Stomach (tissue), 4 donors: ENCODE measurements at regions not wholly inside any gene's neighbourhood (a gene's known extent, or its start where the extent isn't known, plus 50 kb on each side); places are given as distances from the start of the nearest gene placed in this dataset.
"Not testable (repeated sequence)": the region's sequence is repeated elsewhere in the genome, so short reads cannot be mapped to it uniquely, and the experiment has no call there.

Experiments used
- POLR2A ChIP-seq, 4 donors: fragments of 450-650 bp; IDR thresholded peaks; one replicate each; pipeline ENCODE4 v1.6.1; 2016; ENCODE audit warnings: antibody characterized with exemption in 4 of 4, control low read depth in 2 of 4, mild to moderate bottlenecking in 1 of 4, moderate library complexity in 1 of 4
- TF ChIP-seq, protein P1 (sequence below), 7 experiments: fragments of 450-650 bp in 4 of 7; fragments of 200-600 bp in 3 of 7; sonication (generic) in 3 of 7; IDR thresholded peaks; one replicate each; pipeline ENCODE4 v1.5.1; 2016 to 2019; ENCODE audit warnings: antibody characterized with exemption in 7 of 7, control low read depth in 2 of 7, mild to moderate bottlenecking in 1 of 7

- TF ChIP-seq, protein P1, sequence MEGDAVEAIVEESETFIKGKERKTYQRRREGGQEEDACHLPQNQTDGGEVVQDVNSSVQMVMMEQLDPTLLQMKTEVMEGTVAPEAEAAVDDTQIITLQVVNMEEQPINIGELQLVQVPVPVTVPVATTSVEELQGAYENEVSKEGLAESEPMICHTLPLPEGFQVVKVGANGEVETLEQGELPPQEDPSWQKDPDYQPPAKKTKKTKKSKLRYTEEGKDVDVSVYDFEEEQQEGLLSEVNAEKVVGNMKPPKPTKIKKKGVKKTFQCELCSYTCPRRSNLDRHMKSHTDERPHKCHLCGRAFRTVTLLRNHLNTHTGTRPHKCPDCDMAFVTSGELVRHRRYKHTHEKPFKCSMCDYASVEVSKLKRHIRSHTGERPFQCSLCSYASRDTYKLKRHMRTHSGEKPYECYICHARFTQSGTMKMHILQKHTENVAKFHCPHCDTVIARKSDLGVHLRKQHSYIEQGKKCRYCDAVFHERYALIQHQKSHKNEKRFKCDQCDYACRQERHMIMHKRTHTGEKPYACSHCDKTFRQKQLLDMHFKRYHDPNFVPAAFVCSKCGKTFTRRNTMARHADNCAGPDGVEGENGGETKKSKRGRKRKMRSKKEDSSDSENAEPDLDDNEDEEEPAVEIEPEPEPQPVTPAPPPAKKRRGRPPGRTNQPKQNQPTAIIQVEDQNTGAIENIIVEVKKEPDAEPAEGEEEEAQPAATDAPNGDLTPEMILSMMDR (IDR thresholded peaks at IDR 0.05): not testable (repeated sequence)
- TF ChIP-seq POLR2A (IDR thresholded peaks at IDR 0.05): not testable (repeated sequence)
Measured at GRCh38 chrX:140396326-140396725, 108.5 kb downstream of the SOX3 start.
